Endothelial cell of hepatic sinusoid (primary cell): ENCODE measurements at regions not wholly inside any gene's neighbourhood (a gene's known extent, or its start where the extent isn't known, plus 50 kb on each side); places are given as distances from the start of the nearest gene placed in this dataset.

Experiments used
- in situ Hi-C: cut with HindIII; loops from 2 replicates; pipeline ENCODE4 v1.10.0; 2017; ENCODE audit warnings: low sequenced_read_pairs

GRCh38 chr14:22420598-22421186, 168.3 kb downstream of the DAD1 start:
- in situ Hi-C loops: no loop called here

- in situ Hi-C loops: no loop called here
These were observed 169.4 kb downstream of the DAD1 start for GRCh38 chr14:22419620-22420019.

GRCh38 chr14:22418631-22419030, 170.4 kb downstream of the DAD1 start:
- in situ Hi-C loops: no loop called here

- in situ Hi-C loops: no loop called here
These were observed 171.1 kb downstream of the DAD1 start for GRCh38 chr14:22417914-22418313.

DNA sequence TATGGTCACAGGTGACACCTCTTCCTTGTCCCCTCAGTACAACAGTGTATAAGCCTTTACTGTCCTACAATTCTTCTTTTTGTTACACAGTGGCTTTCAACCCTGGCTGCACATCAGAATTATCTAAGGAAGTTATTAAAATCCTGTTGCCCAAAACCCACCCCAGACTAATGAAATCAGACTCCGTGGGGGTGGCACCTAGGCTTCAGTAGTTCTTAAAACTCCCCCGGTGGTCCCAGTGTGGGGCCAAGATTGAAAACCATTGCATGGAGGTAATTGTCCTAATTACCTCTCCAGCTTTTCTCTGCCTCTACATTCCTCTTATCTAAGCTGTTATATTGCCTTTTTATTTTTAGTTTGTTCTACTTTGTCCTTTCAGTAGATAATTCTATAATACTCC, 172.8 kb downstream of the DAD1 start:
- in situ Hi-C loops: no loop called here

DNA sequence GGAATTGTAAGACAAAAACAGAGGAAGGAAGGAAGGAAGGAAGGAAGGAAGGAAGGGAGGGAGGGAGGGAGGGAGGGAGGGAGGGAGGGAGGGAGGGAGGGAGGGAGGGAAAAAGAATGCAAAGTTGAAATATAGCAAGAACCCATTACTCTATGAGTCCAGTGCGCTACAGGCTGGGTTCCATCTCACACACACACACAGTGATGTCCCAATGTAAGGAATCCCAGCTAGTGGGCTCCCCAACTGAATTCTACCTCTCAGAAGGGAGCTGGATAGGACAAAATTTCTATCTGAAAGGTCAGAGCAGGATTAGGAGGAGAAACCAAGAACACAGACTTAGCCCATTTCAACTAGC, 173.4 kb downstream of the DAD1 start:
- in situ Hi-C loops: no loop called here

- in situ Hi-C loops: no loop called here
These were observed 174.0 kb downstream of the DAD1 start for GRCh38 chr14:22414876-22415604.

GRCh38 chr14:22412926-22413411, 176.1 kb downstream of the DAD1 start:
- in situ Hi-C loops: no loop called here

- in situ Hi-C loops: no loop called here
These were observed 177.5 kb downstream of the DAD1 start for GRCh38 chr14:22411398-22412055.

DNA sequence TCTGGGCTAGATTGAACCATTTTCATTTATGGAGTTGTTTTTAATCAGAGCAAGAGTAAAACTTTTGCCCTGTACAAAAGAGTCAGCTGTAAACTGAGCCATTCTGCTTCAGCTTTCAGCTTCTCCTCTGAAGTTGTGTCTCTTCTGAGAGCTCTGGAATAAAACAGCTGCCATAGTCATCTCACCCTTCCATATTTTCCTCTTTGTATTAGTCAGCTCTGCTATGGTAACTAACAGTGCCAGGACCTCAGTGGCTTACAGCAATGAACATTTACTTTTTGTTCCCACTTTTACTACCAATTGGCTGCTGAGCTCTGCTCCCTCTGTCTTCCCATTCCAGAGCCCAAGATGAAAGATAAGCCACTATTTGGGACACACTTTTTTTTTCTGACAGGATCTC, 178.5 kb downstream of the DAD1 start:
- in situ Hi-C loops: no loop called here

- in situ Hi-C loops: no loop called here
These were observed 180.0 kb downstream of the DAD1 start for GRCh38 chr14:22409006-22409405.

- in situ Hi-C loops: no loop called here
These were observed 180.5 kb downstream of the DAD1 start for GRCh38 chr14:22408547-22408946.

GRCh38 chr14:22407033-22407432, 182.0 kb downstream of the DAD1 start:
- in situ Hi-C loops: no loop called here

GRCh38 chr14:22405201-22405600, 183.8 kb downstream of the DAD1 start:
- in situ Hi-C loops: no loop called here

- in situ Hi-C loops: no loop called here
These were observed 185.7 kb downstream of the DAD1 start for GRCh38 chr14:22403296-22403695.

- in situ Hi-C loops: no loop called here
These were observed 188.3 kb downstream of the DAD1 start for GRCh38 chr14:22400655-22401259.

DNA sequence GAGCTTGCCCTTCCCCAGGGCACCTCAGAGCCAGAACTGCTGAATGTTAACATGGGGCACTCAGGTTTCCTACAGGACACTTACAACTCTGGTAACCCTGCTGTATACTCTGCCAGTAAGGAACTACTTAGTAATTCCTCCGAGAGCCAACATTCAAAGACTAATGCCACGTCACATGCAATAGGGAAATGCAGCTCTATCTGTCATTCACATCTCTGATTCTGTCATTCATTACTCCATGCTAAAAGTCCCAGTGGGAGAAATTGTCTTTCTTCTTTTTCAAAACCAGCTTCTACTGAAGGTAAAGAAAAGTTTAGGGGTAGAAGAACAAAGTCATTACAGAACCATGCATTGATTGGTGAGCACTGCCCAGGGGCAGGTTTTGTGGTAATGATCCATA, 189.2 kb downstream of the DAD1 start:
- in situ Hi-C loops: no loop called here

DNA sequence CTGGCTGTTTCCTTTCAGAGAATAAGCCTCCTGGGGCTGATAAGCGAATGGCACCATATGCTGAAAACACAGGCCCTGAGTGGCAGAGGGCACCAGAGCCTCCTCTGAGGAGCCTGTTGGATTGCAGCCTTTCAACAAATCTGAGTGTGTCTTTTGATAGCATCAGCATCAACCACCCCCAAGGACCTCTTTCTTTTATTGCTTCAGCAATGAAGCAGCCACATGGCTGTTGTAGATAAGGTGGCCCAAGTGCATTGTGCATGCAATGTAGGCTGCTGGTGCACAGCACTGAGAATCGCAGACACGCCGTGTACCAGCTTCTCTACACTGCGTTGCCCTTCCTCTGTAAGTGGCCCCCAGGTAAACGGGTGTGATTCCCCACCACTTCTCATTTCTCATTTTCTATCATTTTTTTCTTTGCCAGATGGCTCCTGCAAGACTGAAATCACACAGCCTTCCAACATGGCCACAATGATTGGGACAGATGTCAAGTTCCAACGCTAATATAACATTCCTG, 191.7 kb downstream of the DAD1 start:
- in situ Hi-C loops: no loop called here

GRCh38 chr14:22395803-22396202, 193.2 kb downstream of the DAD1 start:
- in situ Hi-C loops: no loop called here

- in situ Hi-C loops: loop anchor here (5.0 kb wide), 1 partner anchor 298 kb away; no protein-coding TSS in a partner anchor
These were observed 194.4 kb downstream of the DAD1 start for GRCh38 chr14:22394616-22395015.

DNA sequence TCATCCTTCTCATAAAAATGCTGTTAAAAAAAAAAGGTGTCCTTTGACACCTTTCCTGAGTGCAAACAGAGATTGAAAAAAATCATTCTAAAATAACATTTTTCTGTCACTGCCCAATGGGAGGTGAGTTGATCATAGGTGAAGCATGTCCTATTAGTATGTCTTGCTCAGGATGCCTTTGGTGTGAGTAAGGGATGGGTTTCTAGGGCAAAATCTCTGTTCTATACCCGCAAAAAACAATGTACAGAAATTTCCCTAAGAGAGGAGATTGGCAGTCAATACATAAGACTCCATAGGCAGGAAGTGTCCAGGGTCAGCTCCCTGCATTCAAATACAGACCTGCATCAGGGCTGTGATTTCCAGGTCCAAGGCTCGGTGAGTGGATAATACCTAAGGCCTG, 195.2 kb downstream of the DAD1 start:
- in situ Hi-C loops: loop anchor here (5.0 kb wide), 1 partner anchor 299 kb away; no protein-coding TSS in a partner anchor
